Inferior parietal cortex (tissue), 1 donor: ENCODE measurements at regions not wholly inside any gene's neighbourhood (a gene's known extent, or its start where the extent isn't known, plus 50 kb on each side); places are given as distances from the start of the nearest gene placed in this dataset.
"Not testable (repeated sequence)": the region's sequence is repeated elsewhere in the genome, so short reads cannot be mapped to it uniquely, and the experiment has no call there.

ENCODE experiments used
- DNase-seq: peaks from one replicate; pipeline ENCODE4 v3.0.0-alpha.2; 2016; ENCODE audit errors: extremely low spot score

GRCh38 chr10:57689596-57690297 lies 577.9 kb downstream of the IPMK start:
- no peak for DNase-seq

DNA sequence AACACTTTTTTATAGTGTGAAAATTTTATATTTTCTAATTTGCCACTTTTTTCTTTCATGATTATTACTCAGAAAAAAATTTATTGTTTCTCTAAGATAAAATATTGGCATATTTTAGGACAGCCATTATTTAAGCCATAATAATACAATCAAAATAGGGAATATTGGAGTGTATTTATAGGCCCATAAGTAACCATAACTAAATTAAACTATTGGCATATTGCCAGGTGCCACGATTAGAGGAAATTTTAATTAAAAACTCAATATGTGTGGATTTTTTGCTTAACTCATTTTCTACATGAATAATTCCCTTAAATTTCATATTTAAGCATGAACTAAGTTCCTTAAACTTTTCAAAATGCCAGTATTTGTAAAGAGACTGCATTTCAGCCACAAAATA lies 587.8 kb downstream of the IPMK start:
- no peak for DNase-seq

DNA sequence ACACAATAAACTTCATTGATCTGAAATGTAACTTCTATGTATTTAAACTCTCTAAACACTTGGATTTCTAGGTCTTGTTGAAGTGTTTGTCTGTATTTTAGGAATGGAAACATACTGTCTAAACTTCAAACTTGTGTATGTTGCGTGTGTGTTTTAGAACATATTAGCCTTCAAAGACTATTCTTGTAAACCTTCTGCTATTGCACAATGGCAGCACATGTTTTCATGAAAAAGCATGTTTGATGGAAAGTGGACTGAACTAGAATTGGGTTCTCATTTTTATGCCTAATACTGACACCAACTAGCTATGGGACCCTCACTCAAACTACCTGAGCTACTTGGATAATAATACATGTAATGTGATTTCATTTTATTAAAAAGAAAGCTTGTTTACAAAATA lies 592.6 kb downstream of the IPMK start:
- no peak for DNase-seq

- DNase-seq: no peak
Observed at GRCh38 chr10:57673446-57673960, 594.2 kb downstream of the IPMK start.

DNA sequence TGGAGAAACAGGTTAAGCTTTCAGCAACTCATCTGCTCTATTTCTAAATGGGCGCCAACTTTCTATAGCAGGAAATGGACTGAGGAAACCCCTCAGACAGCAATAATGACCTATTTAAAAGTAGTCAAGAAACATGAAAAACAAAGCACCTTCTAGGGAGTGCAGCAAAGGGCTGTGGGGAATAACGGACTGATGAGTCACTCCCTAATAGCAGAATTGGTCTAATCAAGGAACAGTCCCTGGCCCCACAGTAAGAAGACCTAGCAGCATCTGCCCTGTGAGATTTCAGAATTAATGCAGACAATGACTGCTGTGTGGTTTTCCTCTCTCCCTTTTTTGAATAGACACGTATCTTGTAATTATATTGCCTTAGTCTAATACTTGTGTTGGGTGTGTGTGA lies 602.9 kb downstream of the IPMK start:
- DNase-seq: no peak

DNA sequence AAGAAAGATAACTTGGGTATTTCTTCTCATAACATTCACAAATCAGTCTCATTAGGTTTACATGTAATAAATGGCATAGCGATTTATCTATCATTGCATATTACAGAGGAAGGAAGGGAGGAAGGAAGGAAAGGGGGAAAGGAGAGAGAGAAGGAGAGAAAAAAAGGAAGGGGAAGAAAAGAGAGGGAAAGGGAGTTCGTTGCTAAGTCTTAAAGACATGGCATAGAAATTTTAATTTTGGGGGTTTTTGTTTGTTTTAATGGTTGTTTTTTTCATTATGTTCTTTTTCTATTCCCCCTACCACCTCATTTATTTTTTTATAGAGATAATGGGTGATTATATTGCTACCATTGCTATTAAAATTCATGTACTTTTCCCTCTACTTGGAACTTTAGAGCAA lies 604.3 kb downstream of the IPMK start:
- DNase-seq: no peak

GRCh38 chr10:57661206-57661605 lies 606.5 kb downstream of the IPMK start:
- no peak for DNase-seq

DNA sequence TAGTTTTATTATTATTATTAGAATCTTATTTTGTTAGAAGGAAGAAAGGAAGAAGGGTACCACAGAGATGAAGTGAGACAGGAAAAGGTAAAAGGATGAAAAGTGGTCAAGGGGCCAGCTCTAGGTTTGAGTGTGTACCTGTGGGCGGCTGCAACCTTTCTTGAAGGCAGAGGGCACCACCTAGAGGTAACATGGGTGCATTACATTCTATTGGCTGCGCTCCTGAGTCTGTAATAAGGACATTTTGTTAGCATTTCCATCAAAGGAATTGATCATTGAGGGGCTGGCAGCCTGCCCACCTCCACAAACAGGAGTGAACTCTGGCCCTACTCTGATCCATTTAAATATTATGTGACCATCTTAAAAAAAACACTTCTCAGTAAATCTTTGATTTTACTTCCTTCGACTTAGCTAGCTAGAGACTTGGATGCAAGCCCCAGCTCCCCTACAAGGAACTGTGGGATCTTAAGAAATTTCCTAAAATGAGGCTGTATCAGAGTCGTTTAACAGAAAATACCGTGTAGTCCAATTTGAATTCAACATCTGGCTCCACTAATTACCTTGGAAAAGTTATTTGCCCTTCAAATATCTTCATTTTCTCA lies 610.4 kb downstream of the IPMK start:
- peak; percentile 73 for DNase-seq

DNA sequence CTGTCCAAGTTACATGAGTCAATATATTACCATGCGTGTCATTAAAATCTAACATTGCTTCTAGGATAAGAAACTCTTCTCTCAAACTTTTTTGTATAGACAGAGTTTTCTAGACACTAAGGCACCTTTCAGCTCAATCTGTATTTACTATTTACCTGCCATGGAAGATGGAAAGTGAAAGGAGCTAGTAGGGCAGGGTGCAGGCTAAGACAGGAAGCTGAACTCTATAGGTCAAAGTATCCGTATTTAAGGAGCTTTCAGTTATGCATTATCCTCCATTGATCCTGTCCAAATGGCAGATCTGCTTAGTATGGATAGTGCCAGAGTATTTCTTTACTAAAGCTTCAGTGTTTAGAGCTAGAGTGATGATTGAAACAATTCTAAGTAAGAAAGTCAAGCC lies 612.8 kb downstream of the IPMK start:
- DNase-seq: no peak

- not testable (repeated sequence) for DNase-seq
Observed at GRCh38 chr10:57645108-57645507, 622.6 kb downstream of the IPMK start.

DNA sequence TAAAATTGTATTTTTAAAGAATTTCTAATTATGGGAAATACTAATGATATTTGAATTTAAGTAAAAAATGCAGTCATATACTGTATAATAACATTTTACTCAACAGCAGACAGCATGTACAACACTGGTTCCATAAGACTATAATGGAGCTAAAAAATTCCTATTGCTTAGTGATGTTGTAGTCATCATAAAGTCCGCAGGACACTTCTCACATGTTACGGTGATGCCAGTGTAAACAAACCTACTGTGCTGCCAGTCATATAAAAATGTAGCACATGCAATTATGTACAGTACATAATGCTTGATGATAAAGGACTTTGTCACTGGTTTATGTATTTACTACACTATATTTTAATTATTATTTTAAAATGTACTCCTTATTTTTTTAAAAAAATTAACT lies 629.3 kb downstream of the IPMK start:
- DNase-seq: no peak

GRCh38 chr10:57628592-57629284 lies 639.0 kb downstream of the IPMK start:
- DNase-seq: no peak

- no peak for DNase-seq
Observed at GRCh38 chr10:57627642-57628178, 640.0 kb downstream of the IPMK start.

DNA sequence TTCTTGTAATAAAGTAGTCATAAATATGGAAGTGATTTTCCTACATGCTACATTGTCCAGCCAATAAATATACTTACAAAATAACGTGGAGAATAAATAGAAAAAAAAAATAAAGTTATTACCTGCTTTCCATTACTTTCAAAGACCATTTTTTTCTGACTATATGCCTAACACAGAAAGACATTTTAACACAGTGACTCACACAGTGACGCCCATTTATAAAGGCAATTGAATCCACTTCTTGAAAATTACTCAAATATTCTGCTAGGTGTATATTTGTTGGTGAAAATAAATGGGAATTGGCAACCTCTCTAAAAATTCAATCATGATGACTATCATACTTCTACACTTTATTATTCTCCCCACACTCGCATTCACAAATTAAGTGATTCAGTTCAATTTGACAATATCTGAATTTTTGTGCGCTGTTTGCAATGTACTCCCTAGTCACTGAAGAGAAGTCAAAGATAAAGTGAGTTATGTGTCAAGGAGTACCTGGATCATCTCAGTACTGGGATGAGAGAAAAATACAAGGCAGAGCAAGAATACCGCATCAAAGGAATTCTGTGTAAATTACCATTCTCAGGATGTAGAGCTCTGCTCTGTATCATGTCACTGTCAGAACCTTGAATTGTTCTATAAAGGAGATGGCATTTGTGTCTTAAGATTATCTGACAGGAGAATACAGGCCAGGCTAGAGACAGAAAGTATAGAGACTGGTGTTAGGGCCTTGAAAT lies 642.7 kb downstream of the IPMK start:
- DNase-seq: no peak

DNA sequence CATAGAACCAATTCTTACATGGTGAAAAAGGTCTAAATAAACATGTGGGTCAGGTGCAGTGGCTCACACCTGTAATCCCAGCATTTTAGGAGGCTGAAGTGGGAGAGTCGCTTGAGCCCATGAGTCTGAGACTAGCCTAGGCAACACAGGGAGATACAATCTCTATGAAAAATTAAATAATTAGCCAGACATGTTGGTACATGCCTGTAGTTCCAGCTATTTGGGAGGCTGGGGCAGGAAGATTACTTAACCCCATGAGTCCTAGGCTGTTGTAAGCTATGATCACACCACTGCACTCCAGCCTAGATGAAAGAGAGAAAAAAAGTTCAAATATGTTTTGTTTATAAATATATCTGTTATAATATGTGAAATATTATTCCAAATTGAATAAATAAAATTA lies 643.6 kb downstream of the IPMK start:
- DNase-seq: no peak

DNA sequence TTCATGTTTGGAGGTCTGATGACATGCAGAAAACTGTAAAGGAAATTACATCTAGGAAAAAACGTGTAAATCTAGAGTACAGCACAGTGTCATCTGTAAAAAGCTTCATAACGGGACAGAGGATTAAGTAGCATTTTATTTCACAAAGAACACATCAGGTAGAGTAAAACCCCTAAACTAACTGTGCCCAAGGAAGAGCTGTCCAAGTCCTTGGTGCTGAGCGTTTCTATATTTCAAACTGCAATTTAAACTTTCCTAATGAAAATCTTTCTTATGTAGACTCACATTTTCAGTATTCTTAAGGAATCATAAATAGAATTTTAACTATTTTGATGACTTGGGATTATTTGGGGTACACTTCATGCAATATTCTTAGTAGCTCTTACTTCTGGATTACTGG lies 646.2 kb downstream of the IPMK start:
- DNase-seq: no peak

- no peak for DNase-seq
Observed at GRCh38 chr10:57605948-57606485, 661.7 kb downstream of the IPMK start.

- no peak for DNase-seq
Observed at GRCh38 chr10:57599440-57599839, 668.3 kb downstream of the IPMK start.

DNA sequence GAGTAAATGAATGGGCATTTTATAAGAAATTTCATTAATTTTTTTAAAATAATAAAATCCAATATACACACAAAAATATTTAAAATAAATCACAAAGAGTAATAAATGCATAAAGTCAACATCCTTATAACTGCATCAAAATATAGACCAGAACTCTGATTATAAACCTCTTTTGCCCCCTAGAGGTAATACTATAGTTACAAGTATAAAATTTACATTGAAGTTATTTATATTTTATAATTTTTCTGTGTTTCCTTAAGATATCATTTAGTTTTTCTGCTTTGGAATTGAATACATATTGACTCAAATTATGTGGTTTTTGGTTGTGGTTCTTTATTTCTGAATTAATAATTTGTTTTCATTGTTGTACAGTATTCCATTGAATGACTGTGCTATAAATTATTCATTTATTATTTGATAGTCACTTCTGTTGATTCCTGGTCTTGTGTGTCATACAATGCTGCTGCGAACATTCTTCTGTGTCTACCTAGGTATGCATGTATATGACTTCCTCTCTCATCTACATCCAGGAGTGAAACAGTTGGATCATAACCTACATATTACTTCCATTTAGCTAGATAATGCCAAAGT lies 673.6 kb downstream of the IPMK start:
- DNase-seq: no peak

- peak; percentile 57 for DNase-seq
Observed at GRCh38 chr10:57579926-57580325, 687.8 kb downstream of the IPMK start.

GRCh38 chr10:57562211-57562610 lies 705.5 kb downstream of the IPMK start:
- no peak for DNase-seq
